H1 (cell line): ENCODE measurements at regions not wholly inside any gene's neighbourhood (a gene's known extent, or its start where the extent isn't known, plus 50 kb on each side); places are given as distances from the start of the nearest gene placed in this dataset.

ENCODE experiments used
- BACH1 ChIP-seq: IDR thresholded peaks from 2 replicates; pipeline ENCODE4 v1.6.1; 2012; ENCODE audit warnings: low read length, improper control_type of control experiment
- CEBPB ChIP-seq: IDR thresholded peaks from 2 replicates; pipeline ENCODE4 v1.6.1; 2012; ENCODE audit warnings: low read depth, low read length
- CREB1 ChIP-seq: IDR thresholded peaks from 2 replicates; pipeline ENCODE4 v1.6.1; 2012; ENCODE audit warnings: inconsistent platforms
- EGR1 ChIP-seq: IDR thresholded peaks from 2 replicates; pipeline ENCODE4 v1.6.1; 2011; ENCODE audit warnings: low read depth, low read length, borderline replicate concordance
- NRF1 ChIP-seq: IDR thresholded peaks from 2 replicates; pipeline ENCODE4 v1.6.1; 2011; ENCODE audit warnings: mild to moderate bottlenecking, low read depth, low read length, improper control_type of control experiment
- POLR2A ChIP-seq, 2 experiments: IDR thresholded peaks; 1 replicate in 1 of 2; 2 replicates in 1 of 2; pipeline ENCODE4 v1.6.1; 2011; ENCODE audit warnings: low read depth in 2 of 2, low read length in 2 of 2, mild to moderate bottlenecking in 2 of 2; ENCODE audit errors: control extremely low read depth in 1 of 2
- TAF1 ChIP-seq: IDR thresholded peaks from 2 replicates; pipeline ENCODE4 v1.6.1; 2011; ENCODE audit warnings: mild to moderate bottlenecking, low read depth, low read length
- TAF7 ChIP-seq: optimal IDR thresholded peaks from 2 replicates; pipeline ENCODE3; 2011; ENCODE audit warnings: low read depth, mild to moderate bottlenecking, inconsistent platforms, low read length, moderate library complexity, borderline replicate concordance
- TF ChIP-seq, protein P1 (sequence below): fragments of 300-600 bp; sonication (generic); IDR thresholded peaks from 2 replicates; pipeline ENCODE4 v1.7.1; 2012; ENCODE audit warnings: low read length, moderate library complexity, mild to moderate bottlenecking, inconsistent platforms; ENCODE audit not compliant: insufficient replicate concordance
- TF ChIP-seq, protein P2 (sequence below): IDR thresholded peaks from 2 replicates; pipeline ENCODE4 v1.6.1; 2012; ENCODE audit warnings: low read length, inconsistent platforms
- TF ChIP-seq, protein P3 (sequence below): IDR thresholded peaks from 2 replicates; pipeline ENCODE4 v1.6.1; 2012; ENCODE audit warnings: inconsistent platforms

DNA sequence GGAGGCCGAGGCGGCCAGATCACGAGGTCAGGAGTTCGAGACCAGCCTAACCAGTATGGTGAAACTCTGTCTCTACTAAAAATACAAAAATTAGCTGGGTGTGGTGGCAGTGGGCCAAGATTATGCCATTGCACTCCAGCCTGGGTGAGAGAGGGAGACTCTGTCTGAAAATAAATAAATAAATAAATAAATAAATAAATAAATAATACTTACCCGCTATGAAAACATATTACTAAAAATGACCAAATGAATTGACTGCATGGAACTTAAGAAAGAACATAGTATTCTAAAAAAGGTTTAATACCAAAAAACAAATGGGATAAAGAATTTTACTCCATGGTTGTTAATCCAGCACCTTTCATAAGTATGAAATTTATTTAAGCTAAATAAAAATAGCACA is 305.0 kb downstream of the GATA3 start (continued):
- TF ChIP-seq, protein P1, sequence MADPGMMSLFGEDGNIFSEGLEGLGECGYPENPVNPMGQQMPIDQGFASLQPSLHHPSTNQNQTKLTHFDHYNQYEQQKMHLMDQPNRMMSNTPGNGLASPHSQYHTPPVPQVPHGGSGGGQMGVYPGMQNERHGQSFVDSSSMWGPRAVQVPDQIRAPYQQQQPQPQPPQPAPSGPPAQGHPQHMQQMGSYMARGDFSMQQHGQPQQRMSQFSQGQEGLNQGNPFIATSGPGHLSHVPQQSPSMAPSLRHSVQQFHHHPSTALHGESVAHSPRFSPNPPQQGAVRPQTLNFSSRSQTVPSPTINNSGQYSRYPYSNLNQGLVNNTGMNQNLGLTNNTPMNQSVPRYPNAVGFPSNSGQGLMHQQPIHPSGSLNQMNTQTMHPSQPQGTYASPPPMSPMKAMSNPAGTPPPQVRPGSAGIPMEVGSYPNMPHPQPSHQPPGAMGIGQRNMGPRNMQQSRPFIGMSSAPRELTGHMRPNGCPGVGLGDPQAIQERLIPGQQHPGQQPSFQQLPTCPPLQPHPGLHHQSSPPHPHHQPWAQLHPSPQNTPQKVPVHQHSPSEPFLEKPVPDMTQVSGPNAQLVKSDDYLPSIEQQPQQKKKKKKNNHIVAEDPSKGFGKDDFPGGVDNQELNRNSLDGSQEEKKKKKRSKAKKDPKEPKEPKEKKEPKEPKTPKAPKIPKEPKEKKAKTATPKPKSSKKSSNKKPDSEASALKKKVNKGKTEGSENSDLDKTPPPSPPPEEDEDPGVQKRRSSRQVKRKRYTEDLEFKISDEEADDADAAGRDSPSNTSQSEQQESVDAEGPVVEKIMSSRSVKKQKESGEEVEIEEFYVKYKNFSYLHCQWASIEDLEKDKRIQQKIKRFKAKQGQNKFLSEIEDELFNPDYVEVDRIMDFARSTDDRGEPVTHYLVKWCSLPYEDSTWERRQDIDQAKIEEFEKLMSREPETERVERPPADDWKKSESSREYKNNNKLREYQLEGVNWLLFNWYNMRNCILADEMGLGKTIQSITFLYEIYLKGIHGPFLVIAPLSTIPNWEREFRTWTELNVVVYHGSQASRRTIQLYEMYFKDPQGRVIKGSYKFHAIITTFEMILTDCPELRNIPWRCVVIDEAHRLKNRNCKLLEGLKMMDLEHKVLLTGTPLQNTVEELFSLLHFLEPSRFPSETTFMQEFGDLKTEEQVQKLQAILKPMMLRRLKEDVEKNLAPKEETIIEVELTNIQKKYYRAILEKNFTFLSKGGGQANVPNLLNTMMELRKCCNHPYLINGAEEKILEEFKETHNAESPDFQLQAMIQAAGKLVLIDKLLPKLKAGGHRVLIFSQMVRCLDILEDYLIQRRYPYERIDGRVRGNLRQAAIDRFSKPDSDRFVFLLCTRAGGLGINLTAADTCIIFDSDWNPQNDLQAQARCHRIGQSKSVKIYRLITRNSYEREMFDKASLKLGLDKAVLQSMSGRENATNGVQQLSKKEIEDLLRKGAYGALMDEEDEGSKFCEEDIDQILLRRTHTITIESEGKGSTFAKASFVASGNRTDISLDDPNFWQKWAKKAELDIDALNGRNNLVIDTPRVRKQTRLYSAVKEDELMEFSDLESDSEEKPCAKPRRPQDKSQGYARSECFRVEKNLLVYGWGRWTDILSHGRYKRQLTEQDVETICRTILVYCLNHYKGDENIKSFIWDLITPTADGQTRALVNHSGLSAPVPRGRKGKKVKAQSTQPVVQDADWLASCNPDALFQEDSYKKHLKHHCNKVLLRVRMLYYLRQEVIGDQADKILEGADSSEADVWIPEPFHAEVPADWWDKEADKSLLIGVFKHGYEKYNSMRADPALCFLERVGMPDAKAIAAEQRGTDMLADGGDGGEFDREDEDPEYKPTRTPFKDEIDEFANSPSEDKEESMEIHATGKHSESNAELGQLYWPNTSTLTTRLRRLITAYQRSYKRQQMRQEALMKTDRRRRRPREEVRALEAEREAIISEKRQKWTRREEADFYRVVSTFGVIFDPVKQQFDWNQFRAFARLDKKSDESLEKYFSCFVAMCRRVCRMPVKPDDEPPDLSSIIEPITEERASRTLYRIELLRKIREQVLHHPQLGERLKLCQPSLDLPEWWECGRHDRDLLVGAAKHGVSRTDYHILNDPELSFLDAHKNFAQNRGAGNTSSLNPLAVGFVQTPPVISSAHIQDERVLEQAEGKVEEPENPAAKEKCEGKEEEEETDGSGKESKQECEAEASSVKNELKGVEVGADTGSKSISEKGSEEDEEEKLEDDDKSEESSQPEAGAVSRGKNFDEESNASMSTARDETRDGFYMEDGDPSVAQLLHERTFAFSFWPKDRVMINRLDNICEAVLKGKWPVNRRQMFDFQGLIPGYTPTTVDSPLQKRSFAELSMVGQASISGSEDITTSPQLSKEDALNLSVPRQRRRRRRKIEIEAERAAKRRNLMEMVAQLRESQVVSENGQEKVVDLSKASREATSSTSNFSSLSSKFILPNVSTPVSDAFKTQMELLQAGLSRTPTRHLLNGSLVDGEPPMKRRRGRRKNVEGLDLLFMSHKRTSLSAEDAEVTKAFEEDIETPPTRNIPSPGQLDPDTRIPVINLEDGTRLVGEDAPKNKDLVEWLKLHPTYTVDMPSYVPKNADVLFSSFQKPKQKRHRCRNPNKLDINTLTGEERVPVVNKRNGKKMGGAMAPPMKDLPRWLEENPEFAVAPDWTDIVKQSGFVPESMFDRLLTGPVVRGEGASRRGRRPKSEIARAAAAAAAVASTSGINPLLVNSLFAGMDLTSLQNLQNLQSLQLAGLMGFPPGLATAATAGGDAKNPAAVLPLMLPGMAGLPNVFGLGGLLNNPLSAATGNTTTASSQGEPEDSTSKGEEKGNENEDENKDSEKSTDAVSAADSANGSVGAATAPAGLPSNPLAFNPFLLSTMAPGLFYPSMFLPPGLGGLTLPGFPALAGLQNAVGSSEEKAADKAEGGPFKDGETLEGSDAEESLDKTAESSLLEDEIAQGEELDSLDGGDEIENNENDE, result no peak
- no peak for TF ChIP-seq EGR1
- TF ChIP-seq, protein P2, sequence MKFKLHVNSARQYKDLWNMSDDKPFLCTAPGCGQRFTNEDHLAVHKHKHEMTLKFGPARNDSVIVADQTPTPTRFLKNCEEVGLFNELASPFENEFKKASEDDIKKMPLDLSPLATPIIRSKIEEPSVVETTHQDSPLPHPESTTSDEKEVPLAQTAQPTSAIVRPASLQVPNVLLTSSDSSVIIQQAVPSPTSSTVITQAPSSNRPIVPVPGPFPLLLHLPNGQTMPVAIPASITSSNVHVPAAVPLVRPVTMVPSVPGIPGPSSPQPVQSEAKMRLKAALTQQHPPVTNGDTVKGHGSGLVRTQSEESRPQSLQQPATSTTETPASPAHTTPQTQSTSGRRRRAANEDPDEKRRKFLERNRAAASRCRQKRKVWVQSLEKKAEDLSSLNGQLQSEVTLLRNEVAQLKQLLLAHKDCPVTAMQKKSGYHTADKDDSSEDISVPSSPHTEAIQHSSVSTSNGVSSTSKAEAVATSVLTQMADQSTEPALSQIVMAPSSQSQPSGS, result no peak
- TF ChIP-seq TAF1, result no peak
- TF ChIP-seq BACH1, result no peak
- no peak for TF ChIP-seq TAF7
- TF ChIP-seq, protein P3, sequence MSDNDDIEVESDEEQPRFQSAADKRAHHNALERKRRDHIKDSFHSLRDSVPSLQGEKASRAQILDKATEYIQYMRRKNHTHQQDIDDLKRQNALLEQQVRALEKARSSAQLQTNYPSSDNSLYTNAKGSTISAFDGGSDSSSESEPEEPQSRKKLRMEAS, result no peak
- TF ChIP-seq CEBPB, result no peak
- no peak for TF ChIP-seq CREB1
- no peak for TF ChIP-seq POLR2A (IDR thresholded peaks at IDR 0.05; ENCODE audit: control extremely low read depth in 1 of 2, low read depth in 2 of 2, low read length in 2 of 2)
- no peak for TF ChIP-seq NRF1
